B cell (primary cell): ENCODE measurements at regions not wholly inside any gene's neighbourhood (a gene's known extent, or its start where the extent isn't known, plus 50 kb on each side); places are given as distances from the start of the nearest gene placed in this dataset.

ENCODE experiments used
- ATAC-seq: fragments of 200-7000 bp; cut with Tn5 transposase; one replicate; pipeline ENCODE4 v1.10.0; 2021; ENCODE audit warnings: low read depth, mild to moderate bottlenecking, moderate number of reproducible peaks, moderate library complexity
- CTCF ChIA-PET: fragments of 350-600 bp; sonication (Branson Sonifier 250); formaldehyde crosslinking; loops from one replicate; lab custom pipeline; 2021; ENCODE audit warnings: antibody characterized with exemption, inconsistent platforms; lab: Charles Lee
- POLR2A ChIA-PET: fragments of 350-600 bp; sonication (Branson Sonifier 250); formaldehyde crosslinking; loops from one replicate; lab custom pipeline; 2021; ENCODE audit warnings: antibody characterized with exemption; lab: Charles Lee
- DNase-seq: peaks from one replicate; pipeline ENCODE4 v3.0.0; 2013
- H2AFZ ChIP-seq: 2 replicates; pipeline ENCODE4 v1.6.1; 2012; ENCODE audit warnings: mild to moderate bottlenecking, low read depth, low read length; ENCODE audit not compliant: insufficient read depth, poor library complexity, severe bottlenecking
- H3K27ac ChIP-seq, 2 donors: 1 replicate in 1 of 2; 2 replicates in 1 of 2; pipeline ENCODE4 v1.5.1; 2012 to 2013; ENCODE audit warnings: low read length in 2 of 2, mild to moderate bottlenecking in 2 of 2, moderate library complexity in 1 of 2
- H3K27me3 ChIP-seq, 4 experiments: fragments of 200-600 bp in 1 of 4; sonication (generic) in 1 of 4; replicated peaks in 1 of 4; 1 replicate in 2 of 4; 2 replicates in 2 of 4; pipeline versions ENCODE4 v1.6.1 to v1.7.0; 2013 to 2016; ENCODE audit warnings: low read length in 3 of 4, mild to moderate bottlenecking in 2 of 4, mixed read lengths in 1 of 4, moderate library complexity in 1 of 4; ENCODE audit not compliant: insufficient read depth in 4 of 4, control insufficient read depth in 3 of 4; ENCODE audit errors: control extremely low read depth in 1 of 4
- H3K36me3 ChIP-seq, 2 experiments: replicated peaks in 1 of 2; 1 replicate in 1 of 2; 2 replicates in 1 of 2; pipeline versions ENCODE4 v1.6.1 to v1.7.1; 2013; ENCODE audit warnings: low read length in 1 of 2; ENCODE audit not compliant: insufficient read depth in 2 of 2, control insufficient read depth in 1 of 2; ENCODE audit errors: control extremely low read depth in 1 of 2, extremely low read depth in 1 of 2
- H3K4me1 ChIP-seq, 2 donors: fragments of 200-600 bp in 1 of 2; sonication (generic) in 1 of 2; 1 replicate in 1 of 2; 2 replicates in 1 of 2; pipeline versions ENCODE4 v1.5.1 to v1.6.1; 2013 to 2017; ENCODE audit warnings: low read length in 2 of 2; ENCODE audit not compliant: control insufficient read depth in 2 of 2, insufficient read depth in 2 of 2
- H3K4me2 ChIP-seq: replicated peaks from 2 replicates; pipeline ENCODE3; 2012; ENCODE audit warnings: mild to moderate bottlenecking, low read depth, low read length; ENCODE audit not compliant: poor library complexity, severe bottlenecking
- H3K4me3 ChIP-seq, 5 experiments: fragments of 200-600 bp in 1 of 5; sonication (generic) in 1 of 5; 1 replicate in 3 of 5; 2 replicates in 2 of 5; pipeline versions ENCODE4 v1.5.1 to v1.7.0; 2011 to 2016; ENCODE audit warnings: low read length in 4 of 5, mild to moderate bottlenecking in 4 of 5, low read depth in 2 of 5, control low read depth in 1 of 5, moderate library complexity in 1 of 5; ENCODE audit not compliant: insufficient read depth in 1 of 5; ENCODE audit errors: control extremely low read depth in 1 of 5, extremely low read depth in 1 of 5
- H3K79me2 ChIP-seq: fragments of 200-600 bp; sonication (generic); one replicate; pipeline ENCODE4 v1.6.0; 2016; ENCODE audit warnings: low read length; ENCODE audit not compliant: control insufficient read depth, insufficient read depth
- H3K9ac ChIP-seq: fragments of 200-600 bp; sonication (generic); 2 replicates; pipeline ENCODE4 v1.6.1; 2017; ENCODE audit warnings: mild to moderate bottlenecking, low read length, moderate library complexity
- H3K9me3 ChIP-seq, 3 donors: one replicate each; pipeline versions ENCODE4 v1.6.1 to v1.7.1; 2013; ENCODE audit warnings: low read length in 2 of 3; ENCODE audit not compliant: control insufficient read depth in 2 of 3, insufficient read depth in 1 of 3; ENCODE audit errors: control extremely low read depth in 1 of 3
- H4K20me1 ChIP-seq: 2 replicates; pipeline ENCODE4 v1.6.0; 2012; ENCODE audit warnings: mild to moderate bottlenecking, low read length; ENCODE audit not compliant: insufficient read depth, control insufficient read depth, poor library complexity, severe bottlenecking
- H3K27ac Mint-ChIP-seq: one replicate; pipeline ENCODE4 v1.8.0; 2021; ENCODE audit warnings: mixed read lengths
- H3K27me3 Mint-ChIP-seq: one replicate; pipeline ENCODE4 v1.8.0; 2021; ENCODE audit warnings: mixed read lengths
- H3K4me1 Mint-ChIP-seq: one replicate; pipeline ENCODE4 v1.8.0; 2021; ENCODE audit warnings: mixed read lengths
- H3K4me3 Mint-ChIP-seq: one replicate; pipeline ENCODE4 v1.8.0; 2021; ENCODE audit warnings: mixed read lengths
- H3K9me3 Mint-ChIP-seq: one replicate; pipeline ENCODE4 v1.8.0; 2022; ENCODE audit warnings: mixed read lengths; ENCODE audit not compliant: insufficient read depth
- CTCF ChIP-seq: fragments of 200-600 bp; IDR thresholded peaks from one replicate; pipeline ENCODE4 v1.8.0; 2022; ENCODE audit warnings: antibody characterized with exemption, mild to moderate bottlenecking
- EZH2 ChIP-seq: IDR thresholded peaks from 2 replicates; pipeline ENCODE4 v1.6.1; 2012; ENCODE audit warnings: borderline replicate concordance, low read depth, mild to moderate bottlenecking, moderate library complexity, low read length; ENCODE audit not compliant: insufficient read depth, poor library complexity, severe bottlenecking
- WGBS: methylation state at CpG from one replicate; pipeline ENCODE4 v1.1.5; 2013; ENCODE audit warnings: missing lambda C conversion rate; ENCODE audit not compliant: insufficient coverage; 5-methylcytosine and 5-hydroxymethylcytosine counted together
- intact Hi-C: fragments of 100-400 bp; cut with micrococcal nuclease; formaldehyde crosslinking; loops from one replicate; pipeline ENCODE4 v1.10.0; 2022

GRCh38 chr1:170863621-170864020, 71.7 kb upstream of the MROH9 start:
- Histone ChIP-seq H3K9me3 (no peaks in the 10 kb centered on the region), H3K4me2 (no peak overlapping the region), H3K4me3 (no peak overlapping the region), H3K36me3 (no peaks in the 10 kb centered on the region), H3K79me2 (no peaks in the 10 kb centered on the region), H3K9ac (no peak overlapping the region), H2AFZ (no peak overlapping the region), H3K27me3 (no peaks in the 10 kb centered on the region), H3K4me1 (no peaks in the 10 kb centered on the region), H4K20me1 (no peaks in the 10 kb centered on the region), H3K27ac (no peak overlapping the region)
- DNase-seq (no peak), ATAC-seq (no peak)
- TF ChIP-seq EZH2 (no peak), CTCF (no peak)
- ChIA-PET CTCF (no interaction called here), POLR2A (no interaction called here)
- H3K9me3 Mint-ChIP-seq = no peaks in the 10 kb centered on the region
- no peaks in the 10 kb centered on the region for H3K4me1 Mint-ChIP-seq
- intact Hi-C loops = no loop called here
- H3K27ac Mint-ChIP-seq = no peak overlapping the region
- WGBS = no CpG with 5 or more reads among the region's 1 CpG
- no peak overlapping the region for H3K4me3 Mint-ChIP-seq
- no peaks in the 10 kb centered on the region for H3K27me3 Mint-ChIP-seq

- Histone ChIP-seq H4K20me1 (no peaks in the 10 kb centered on the region), H3K4me3 (no peak overlapping the region), H3K9ac (no peak overlapping the region), H3K36me3 (no peaks in the 10 kb centered on the region), H3K4me2 (no peak overlapping the region), H3K27ac (no peak overlapping the region), H3K27me3 (no peaks in the 10 kb centered on the region), H3K4me1 (no peaks in the 10 kb centered on the region), H3K9me3 (no peaks in the 10 kb centered on the region), H2AFZ (no peak overlapping the region), H3K79me2 (no peaks in the 10 kb centered on the region)
- TF ChIP-seq CTCF = no peak
- TF ChIP-seq EZH2 = no peak
- WGBS = no CpG with 5 or more reads among the region's 3 CpGs
- intact Hi-C loops = no loop called here
- Mint-ChIP-seq H3K27me3 (no peaks in the 10 kb centered on the region), H3K4me1 (no peaks in the 10 kb centered on the region), H3K4me3 (no peak overlapping the region), H3K9me3 (no peaks in the 10 kb centered on the region), H3K27ac (no peak overlapping the region)
- ChIA-PET CTCF (no interaction called here), POLR2A (no interaction called here)
- DNase-seq = no peak
- no peak for ATAC-seq
Observed at GRCh38 chr1:170864238-170864637, 71.1 kb upstream of the MROH9 start.
